K562 (cell line): ENCODE measurements at regions not wholly inside any gene's neighbourhood (a gene's known extent, or its start where the extent isn't known, plus 50 kb on each side); places are given as distances from the start of the nearest gene placed in this dataset.
"Not testable (repeated sequence)": the region's sequence is repeated elsewhere in the genome, so short reads cannot be mapped to it uniquely, and the experiment has no call there.

Experiments used
- ARID1B ChIP-seq: fragments of 450-650 bp; IDR thresholded peaks from 2 replicates; pipeline ENCODE4 v1.6.1; 2016; ENCODE audit warnings: antibody characterized with exemption, mild to moderate bottlenecking, inconsistent platforms
- ATF4 ChIP-seq: fragments of 450-650 bp; formaldehyde crosslinking; IDR thresholded peaks from 2 replicates; pipeline ENCODE4 v1.4.0; 2022; ENCODE audit warnings: mild to moderate bottlenecking, moderate library complexity
- CBFA2T2 ChIP-seq: fragments of 450-650 bp; conservative IDR thresholded peaks from 2 replicates; pipeline ENCODE4 v1.6.1; 2017; ENCODE audit warnings: mild to moderate bottlenecking
- L3MBTL2 ChIP-seq: fragments of 450-650 bp; IDR thresholded peaks from 2 replicates; pipeline ENCODE4 v1.6.1; 2016; ENCODE audit warnings: mild to moderate bottlenecking, moderate library complexity
- MNT ChIP-seq, 2 experiments: fragments of 450-650 bp; conservative IDR thresholded peaks; 2 replicates each; pipeline ENCODE4 v1.6.1; 2017; ENCODE audit warnings: mild to moderate bottlenecking in 2 of 2, moderate library complexity in 2 of 2
- MTA3 ChIP-seq: fragments of 450-650 bp; formaldehyde crosslinking; IDR thresholded peaks from 2 replicates; pipeline ENCODE4 v1.6.1; 2017; ENCODE audit warnings: mild to moderate bottlenecking, borderline replicate concordance
- REST ChIP-seq, 2 experiments: fragments of 450-650 bp; formaldehyde crosslinking in 1 of 2; IDR thresholded peaks; 2 replicates each; pipeline versions ENCODE4 v1.4.0 to v1.6.1; 2014 to 2020; ENCODE audit warnings: mild to moderate bottlenecking in 2 of 2, borderline replicate concordance in 1 of 2, low read depth in 1 of 2
- SMAD4 ChIP-seq: fragments of 250-450 bp; sonication (Bioruptor Pico); conservative IDR thresholded peaks from 2 replicates; pipeline ENCODE4 v1.8.0; 2021; ENCODE audit warnings: inconsistent platforms, mild to moderate bottlenecking, moderate library complexity
- ZMIZ1 ChIP-seq, 2 experiments: fragments of 150-350 bp in 1 of 2; IDR thresholded peaks; 2 replicates each; pipeline ENCODE4 v1.6.1; 2012 to 2016; ENCODE audit warnings: low read depth in 2 of 2, low read length in 2 of 2, mild to moderate bottlenecking in 1 of 2, moderate library complexity in 1 of 2
- ZNF134 ChIP-seq: fragments of 250-450 bp; sonication (Bioruptor Pico); conservative IDR thresholded peaks from 2 replicates; pipeline ENCODE4 v1.4.0; 2020
- ZNF175 ChIP-seq: fragments of 200-800 bp; sonication (Bioruptor generic); IDR thresholded peaks from 2 replicates; pipeline ENCODE4 v1.6.1; 2016; ENCODE audit warnings: low read depth, mild to moderate bottlenecking, missing genetic modification characterization, missing compliant biosample characterization

- peak; percentile 61 for TF ChIP-seq REST (IDR thresholded peaks at IDR 0.05; ENCODE audit: borderline replicate concordance)
- not testable (repeated sequence) for TF ChIP-seq REST (CRISPR knock-in tag; IDR thresholded peaks at IDR 0.05; ENCODE audit: low read depth)
- peak; percentile 92 for TF ChIP-seq CBFA2T2
- peak in 1 of 2 experiments; percentile 59; a peak in 1 of 4 replicates for TF ChIP-seq ZMIZ1 (IDR thresholded peaks at IDR 0.05; ENCODE audit: low read depth in 2 of 2, low read length in 2 of 2)
- 0 out of 4 replicates have a peak, but pooled peaks of 1 of the 2 experiments have one; percentile 24 for TF ChIP-seq MNT (conservative IDR thresholded peaks at IDR 0.05)
- TF ChIP-seq MTA3 = peak; percentile 44; the same call in 1 of the 2 replicates
- TF ChIP-seq ARID1B = peak; percentile 90
- TF ChIP-seq ZNF134 (CRISPR knock-in tag) = 0 out of 2 replicates have a peak, but pooled peaks have one; percentile 16
- TF ChIP-seq ZNF175 (CRISPR knock-in tag) = peak; percentile 94
- TF ChIP-seq ATF4 (CRISPR knock-in tag) = peak; percentile 54; the same call in 1 of the 2 replicates
- peak; percentile 22; the same call in 1 of the 2 replicates for TF ChIP-seq L3MBTL2
- peak; percentile 89 for TF ChIP-seq SMAD4 (CRISPR knock-in tag)
Observed at GRCh38 chr2:87516369-87516967, 231.4 kb upstream of the PLGLB2 start (continued).
